Pancreas (tissue), 10 donors: ENCODE measurements at regions not wholly inside any gene's neighbourhood (a gene's known extent, or its start where the extent isn't known, plus 50 kb on each side); places are given as distances from the start of the nearest gene placed in this dataset.

Experiments
- ATAC-seq, 4 donors: fragments of 200-7000 bp; cut with Tn5 transposase; one replicate each; pipeline versions ENCODE4 v1.8.0 to v1.9.1; 2020; ENCODE audit warnings: mild to moderate bottlenecking in 4 of 4, moderate library complexity in 4 of 4
- DNase-seq, 6 donors: peaks; one replicate each; pipeline ENCODE4 v3.0.0-alpha.2; 2020
- FAIRE-seq: peaks from 2 replicates; lab custom pipeline; 2012; peaks lifted over from hg19 to GRCh38; lab: Jason Lieb, UNC
- H3K27ac ChIP-seq, 4 donors: fragments of 200-600 bp; sonication (generic); 1 replicate in 3 of 4; 2 replicates in 1 of 4; pipeline versions ENCODE4 v1.5.0 to v1.8.0; 2020
- H3K27me3 ChIP-seq, 4 donors: fragments of 200-600 bp; one replicate each; pipeline ENCODE4 v1.8.0; 2021
- H3K36me3 ChIP-seq, 3 donors: fragments of 200-600 bp; sonication (generic) in 1 of 3; one replicate each; pipeline versions ENCODE4 v1.5.0 to v1.8.0; 2020 to 2021
- H3K4me1 ChIP-seq, 3 donors: fragments of 200-600 bp; one replicate each; pipeline ENCODE4 v1.8.0; 2021
- H3K4me3 ChIP-seq, 4 donors: fragments of 200-600 bp; sonication (generic) in 2 of 4; one replicate each; pipeline versions ENCODE4 v1.5.0 to v1.8.0; 2020 to 2021
- H3K9me3 ChIP-seq, 4 donors: fragments of 200-600 bp; one replicate each; pipeline ENCODE4 v1.8.0; 2021
- CTCF ChIP-seq, 4 donors: fragments of 200-600 bp; sonication (generic) in 3 of 4; IDR thresholded peaks; one replicate each; pipeline versions ENCODE4 v1.5.0 to v1.8.0; 2021; ENCODE audit warnings: antibody characterized with exemption in 4 of 4
- WGBS, 2 donors: extraction: QIAGEN DNeasy Blood & Tissue Kit; methylation state at CpG; one replicate each; pipeline ENCODE4 v1.1.7; 2013; 5-methylcytosine and 5-hydroxymethylcytosine counted together
- intact Hi-C, 3 donors: fragments of 100-400 bp; cut with DNase I; formaldehyde crosslinking; loops; one replicate each; pipeline versions ENCODE4 v1.11.1 to v1.14.2; 2022
- donor health status: healthy with polysubstance abuse.
- donor health status: DM: no; HTN: no; CAD: no; lungs with moderate emphysema.
- donor health status: DM: no; HTN: no; CAD: no.
- donor health status: control.
- donor health status: control.
- donor health status: Bipolar disorder and iron deficiency.
- donor health status: DM: yes; HTN: yes; CAD: no.
- donor health status: DM: no; HTN: no; CAD: no.
- donor health status: DM: no; HTN: no; CAD: no.
- donor health status: DM: yes; HTN: yes; CAD: no.

DNA sequence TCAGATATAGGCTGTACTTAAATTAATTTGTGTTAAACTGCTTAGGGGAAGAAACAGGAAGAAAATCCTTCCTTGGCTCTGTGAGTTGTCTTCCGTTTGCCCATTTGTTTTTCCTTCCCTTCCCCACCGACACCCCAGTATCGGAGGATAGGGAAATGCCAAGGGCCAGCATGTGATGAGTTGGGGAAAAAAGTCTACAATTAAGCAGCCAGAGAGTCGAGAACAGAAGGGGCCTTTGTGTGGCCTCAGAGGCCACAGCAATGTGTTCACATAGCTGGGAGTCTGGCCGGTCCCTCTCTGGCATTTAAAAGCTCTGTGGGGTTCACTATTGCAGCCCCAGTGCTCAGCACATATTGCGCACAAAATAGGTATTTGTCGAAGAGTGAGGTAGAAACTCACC lies 489.3 kb downstream of the MATN1 start:
- Histone ChIP-seq H3K27me3 (no peaks in the 10 kb centered on the region), H3K27ac (no peak overlapping the region), H3K9me3 (no peaks in the 10 kb centered on the region), H3K4me3 (no peak overlapping the region), H3K4me1 (no peaks in the 10 kb centered on the region), H3K36me3 (no peaks in the 10 kb centered on the region)
- no peak for FAIRE-seq
- intact Hi-C loops: no loop called here
- WGBS, 2 donors: 60 to 69% methylated on average over 7 of the region's 7 CpGs
- ATAC-seq: no peak
- no peak for TF ChIP-seq CTCF (IDR thresholded peaks at IDR 0.05)
- DNase-seq: no peak

- Histone ChIP-seq H3K36me3 (no peaks in the 10 kb centered on the region), H3K27ac (no peak overlapping the region), H3K9me3 (no peaks in the 10 kb centered on the region), H3K27me3 (no peaks in the 10 kb centered on the region), H3K4me1 (no peaks in the 10 kb centered on the region), H3K4me3 (no peak overlapping the region)
- no peak for DNase-seq
- WGBS, 2 donors: 23 to 34% methylated on average over 4 of the region's 4 CpGs
- peak; percentile 17 to 37 (median 30) for TF ChIP-seq CTCF (IDR thresholded peaks at IDR 0.05)
- FAIRE-seq: no peak
- ATAC-seq: peak in 1 of 4 donors; percentile 48
- intact Hi-C loops: no loop called here
Observed at GRCh38 chr1:30232288-30232899, 491.0 kb downstream of the MATN1 start.

- ATAC-seq (no peak), DNase-seq (no peak), FAIRE-seq (no peak)
- intact Hi-C loops: no loop called here
- Histone ChIP-seq H3K27ac (no peak overlapping the region), H3K36me3 (no peaks in the 10 kb centered on the region), H3K4me3 (no peak overlapping the region), H3K9me3 (no peaks in the 10 kb centered on the region), H3K4me1 (no peaks in the 10 kb centered on the region), H3K27me3 (no peaks in the 10 kb centered on the region)
- TF ChIP-seq CTCF (IDR thresholded peaks at IDR 0.05): no peak
- 83 to 94% methylated on average over 9 of the region's 9 CpGs for WGBS, 2 donors
Observed at GRCh38 chr1:30229960-30230359, 493.4 kb downstream of the MATN1 start.

GRCh38 chr1:30229557-30229956 lies 493.8 kb downstream of the MATN1 start:
- intact Hi-C loops: no loop called here
- ATAC-seq (no peak), DNase-seq (no peak), FAIRE-seq (no peak)
- no peak for TF ChIP-seq CTCF (IDR thresholded peaks at IDR 0.05)
- Histone ChIP-seq H3K4me3 (no peak overlapping the region), H3K4me1 (no peaks in the 10 kb centered on the region), H3K27ac (no peak overlapping the region), H3K27me3 (no peaks in the 10 kb centered on the region), H3K9me3 (no peaks in the 10 kb centered on the region), H3K36me3 (no peaks in the 10 kb centered on the region)
- 56 to 68% methylated on average over 9 of the region's 9 CpGs for WGBS, 2 donors

DNA sequence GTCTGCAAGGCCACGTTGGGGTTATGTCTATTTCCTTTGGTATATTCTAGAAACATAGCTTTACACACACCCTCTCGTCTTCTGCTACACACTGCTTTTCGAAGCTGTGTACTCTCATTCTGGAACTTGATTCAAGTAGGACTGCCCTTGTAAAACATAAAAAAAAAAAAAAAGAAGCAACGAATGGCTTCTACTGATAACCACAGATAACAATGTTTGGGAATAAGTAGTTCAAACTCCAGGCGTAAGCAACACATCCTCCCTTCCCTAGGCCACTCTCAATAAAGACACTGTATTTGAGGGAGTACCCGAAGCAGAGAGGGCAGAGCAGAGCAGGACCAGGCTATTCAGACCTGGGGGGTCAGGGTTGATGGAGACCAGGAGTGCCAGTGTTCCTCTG lies 496.7 kb downstream of the MATN1 start:
- no peak for TF ChIP-seq CTCF (IDR thresholded peaks at IDR 0.05)
- Histone ChIP-seq H3K9me3 (no peaks in the 10 kb centered on the region), H3K36me3 (no peaks in the 10 kb centered on the region), H3K4me3 (no peak overlapping the region), H3K27me3 (no peaks in the 10 kb centered on the region), H3K27ac (no peak overlapping the region), H3K4me1 (no peaks in the 10 kb centered on the region)
- ATAC-seq (no peak), DNase-seq (no peak), FAIRE-seq (no peak)
- intact Hi-C loops: no loop called here
- 32 to 41% methylated on average over 6 of the region's 6 CpGs for WGBS, 2 donors
